ENCODE measurements at regions not wholly inside any gene's neighbourhood (a gene's known extent, or its start where the extent isn't known, plus 50 kb on each side); places are given as distances from the start of the nearest gene placed in this dataset.
"Not testable (repeated sequence)": the region's sequence is repeated elsewhere in the genome, so short reads cannot be mapped to it uniquely, and the experiment has no call there.

- no peaks in the 10 kb centered on the region for H3K4me1 Mint-ChIP-seq
- Histone ChIP-seq H3K27ac (ENCODE audit: low read depth, low read length) (no peak overlapping the region), H3K4me1 (ENCODE audit: control insufficient read depth in 2 of 2, insufficient read depth in 2 of 2, low read length in 2 of 2) (no peaks in the 10 kb centered on the region), H3K36me3 (ENCODE audit: control insufficient read depth in 2 of 3, insufficient read depth in 3 of 3, low read length in 3 of 3) (no peaks in the 10 kb centered on the region), H3K4me3 (ENCODE audit: low read length) (no peak overlapping the region), H3K27me3 (ENCODE audit: control insufficient read depth in 2 of 2, insufficient read depth in 2 of 2, low read length in 2 of 2) (no peaks in the 10 kb centered on the region), H3K9me3 (ENCODE audit: control insufficient read depth in 2 of 3, low read length in 3 of 3) (no peaks in the 10 kb centered on the region)
- peaks cover 0 to 5% (median 0%) of the 10 kb centered on the region in 11 donors for H3K9me3 Mint-ChIP-seq
- no peak for DNase-seq
- H3K36me3 Mint-ChIP-seq: no peaks in the 10 kb centered on the region
- POLR2A ChIA-PET: no interaction called here
- CTCF ChIA-PET: interaction anchor here (0.9 kb wide), 1 partner anchor 10 kb away, joined by 3 read pairs; no protein-coding TSS in a partner anchor
- H3K27me3 Mint-ChIP-seq: peaks cover 0 to 8% (median 0%) of the 10 kb centered on the region in 5 donors
- no peak for ATAC-seq
- H3K4me3 Mint-ChIP-seq: no peak overlapping the region
- H3K27ac Mint-ChIP-seq: no peak overlapping the region
- intact Hi-C loops (cut with micrococcal nuclease): no loop called here
Measured at GRCh38 chr10:84755311-84755710, 426.9 kb downstream of the CCSER2 start.

- H3K27ac Mint-ChIP-seq; H3K27me3 ChIP-seq (ENCODE audit: control insufficient read depth in 2 of 2, insufficient read depth in 2 of 2, low read length in 2 of 2); H3K9me3 ChIP-seq (ENCODE audit: control insufficient read depth in 2 of 3, low read length in 3 of 3); H3K9me3 Mint-ChIP-seq; H3K27me3 Mint-ChIP-seq; H3K4me1 Mint-ChIP-seq; H3K4me3 ChIP-seq (ENCODE audit: low read length); CTCF ChIA-PET; POLR2A ChIA-PET; DNase-seq; H3K4me1 ChIP-seq (ENCODE audit: control insufficient read depth in 2 of 2, insufficient read depth in 2 of 2, low read length in 2 of 2); intact Hi-C loops (cut with micrococcal nuclease); H3K27ac ChIP-seq (ENCODE audit: low read depth, low read length); H3K36me3 ChIP-seq (ENCODE audit: control insufficient read depth in 2 of 3, insufficient read depth in 3 of 3, low read length in 3 of 3); H3K4me3 Mint-ChIP-seq; ATAC-seq; H3K36me3 Mint-ChIP-seq: not testable (repeated sequence)
Measured at GRCh38 chr10:84756653-84757052, 428.3 kb downstream of the CCSER2 start.

GRCh38 chr10:84761994-84762614 lies 433.7 kb downstream of the CCSER2 start:
- H3K27ac Mint-ChIP-seq; DNase-seq; H3K9me3 ChIP-seq (ENCODE audit: control insufficient read depth in 2 of 3, low read length in 3 of 3); H3K36me3 ChIP-seq (ENCODE audit: control insufficient read depth in 2 of 3, insufficient read depth in 3 of 3, low read length in 3 of 3); H3K27ac ChIP-seq (ENCODE audit: low read depth, low read length); H3K4me1 ChIP-seq (ENCODE audit: control insufficient read depth in 2 of 2, insufficient read depth in 2 of 2, low read length in 2 of 2); H3K4me3 Mint-ChIP-seq; H3K36me3 Mint-ChIP-seq; intact Hi-C loops (cut with micrococcal nuclease); H3K27me3 Mint-ChIP-seq; H3K4me1 Mint-ChIP-seq; H3K9me3 Mint-ChIP-seq; POLR2A ChIA-PET; CTCF ChIA-PET; H3K4me3 ChIP-seq (ENCODE audit: low read length); H3K27me3 ChIP-seq (ENCODE audit: control insufficient read depth in 2 of 2, insufficient read depth in 2 of 2, low read length in 2 of 2); ATAC-seq: not testable (repeated sequence)

GRCh38 chr10:84762754-84763394 lies 434.5 kb downstream of the CCSER2 start:
- no peak overlapping the region for H3K27ac Mint-ChIP-seq
- no peaks in the 10 kb centered on the region for H3K27me3 ChIP-seq (ENCODE audit: control insufficient read depth in 2 of 2, insufficient read depth in 2 of 2, low read length in 2 of 2)
- H3K27me3 Mint-ChIP-seq: peaks cover 0 to 12% (median 0%) of the 10 kb centered on the region in 5 donors
- DNase-seq (no peak), ATAC-seq (no peak)
- H3K4me1 Mint-ChIP-seq: peaks cover 0 to under 1% (median 0%) of the 10 kb centered on the region in 7 donors
- H3K36me3 ChIP-seq (ENCODE audit: control insufficient read depth in 2 of 3, insufficient read depth in 3 of 3, low read length in 3 of 3): no peaks in the 10 kb centered on the region
- no peaks in the 10 kb centered on the region for H3K4me1 ChIP-seq (ENCODE audit: control insufficient read depth in 2 of 2, insufficient read depth in 2 of 2, low read length in 2 of 2)
- H3K9me3 ChIP-seq (ENCODE audit: control insufficient read depth in 2 of 3, low read length in 3 of 3): no peaks in the 10 kb centered on the region
- POLR2A ChIA-PET: no interaction called here
- peaks cover 0 to 7% (median 0%) of the 10 kb centered on the region in 11 donors for H3K9me3 Mint-ChIP-seq
- H3K4me3 ChIP-seq (ENCODE audit: low read length): no peak overlapping the region
- H3K4me3 Mint-ChIP-seq: no peak overlapping the region
- H3K36me3 Mint-ChIP-seq: no peaks in the 10 kb centered on the region
- intact Hi-C loops (cut with micrococcal nuclease): no loop called here
- CTCF ChIA-PET: no interaction called here
- H3K27ac ChIP-seq (ENCODE audit: low read depth, low read length): no peak overlapping the region

- Histone ChIP-seq H3K36me3 (ENCODE audit: control insufficient read depth in 2 of 3, insufficient read depth in 3 of 3, low read length in 3 of 3) (no peaks in the 10 kb centered on the region), H3K27ac (ENCODE audit: low read depth, low read length) (no peak overlapping the region), H3K4me1 (ENCODE audit: control insufficient read depth in 2 of 2, insufficient read depth in 2 of 2, low read length in 2 of 2) (no peaks in the 10 kb centered on the region), H3K9me3 (ENCODE audit: control insufficient read depth in 2 of 3, low read length in 3 of 3) (no peaks in the 10 kb centered on the region), H3K4me3 (ENCODE audit: low read length) (no peak overlapping the region), H3K27me3 (ENCODE audit: control insufficient read depth in 2 of 2, insufficient read depth in 2 of 2, low read length in 2 of 2) (no peaks in the 10 kb centered on the region)
- peaks cover 0 to 12% (median 0%) of the 10 kb centered on the region in 5 donors for H3K27me3 Mint-ChIP-seq
- peaks cover 0 to 1% (median 0%) of the 10 kb centered on the region in 7 donors for H3K4me1 Mint-ChIP-seq
- no peak overlapping the region for H3K27ac Mint-ChIP-seq
- H3K4me3 Mint-ChIP-seq: no peak overlapping the region
- intact Hi-C loops (cut with micrococcal nuclease): no loop called here
- ATAC-seq: no peak
- ChIA-PET CTCF (no interaction called here), POLR2A (no interaction called here)
- H3K36me3 Mint-ChIP-seq: no peaks in the 10 kb centered on the region
- H3K9me3 Mint-ChIP-seq: peaks cover 0 to 9% (median 0%) of the 10 kb centered on the region in 11 donors
- no peak for DNase-seq
Measured at GRCh38 chr10:84763965-84764364, 435.6 kb downstream of the CCSER2 start.

GRCh38 chr10:84765086-84765485 lies 436.7 kb downstream of the CCSER2 start:
- no peaks in the 10 kb centered on the region for H3K4me1 ChIP-seq (ENCODE audit: control insufficient read depth in 2 of 2, insufficient read depth in 2 of 2, low read length in 2 of 2)
- Mint-ChIP-seq H3K27ac (no peak overlapping the region), H3K4me3 (no peak overlapping the region), H3K36me3 (no peaks in the 10 kb centered on the region), H3K4me1 (peaks cover 0 to 1% (median 0%) of the 10 kb centered on the region in 7 donors), H3K27me3 (peaks cover 0 to 16% (median 0%) of the 10 kb centered on the region in 5 donors), H3K9me3 (peaks cover 0 to 9% (median 0%) of the 10 kb centered on the region in 11 donors)
- H3K9me3 ChIP-seq (ENCODE audit: control insufficient read depth in 2 of 3, low read length in 3 of 3): no peaks in the 10 kb centered on the region
- H3K4me3 ChIP-seq (ENCODE audit: low read length): no peak overlapping the region
- no peak for ATAC-seq
- no peaks in the 10 kb centered on the region for H3K27me3 ChIP-seq (ENCODE audit: control insufficient read depth in 2 of 2, insufficient read depth in 2 of 2, low read length in 2 of 2)
- H3K36me3 ChIP-seq (ENCODE audit: control insufficient read depth in 2 of 3, insufficient read depth in 3 of 3, low read length in 3 of 3): no peaks in the 10 kb centered on the region
- intact Hi-C loops (cut with micrococcal nuclease): no loop called here
- CTCF ChIA-PET: interaction anchor here (1.0 kb wide), 1 partner anchor 9 kb away, joined by 3 read pairs; no protein-coding TSS in a partner anchor
- DNase-seq: no peak
- H3K27ac ChIP-seq (ENCODE audit: low read depth, low read length): no peak overlapping the region
- POLR2A ChIA-PET: no interaction called here

GRCh38 chr10:84765656-84766055 lies 437.3 kb downstream of the CCSER2 start:
- ATAC-seq (no peak), DNase-seq (no peak)
- Mint-ChIP-seq H3K9me3 (peaks cover 0 to 9% (median 0%) of the 10 kb centered on the region in 11 donors), H3K4me3 (no peak overlapping the region), H3K36me3 (no peaks in the 10 kb centered on the region), H3K27me3 (peaks cover 0 to 16% (median 0%) of the 10 kb centered on the region in 5 donors), H3K27ac (peak overlapping the region in 1 of 9 donors; percentile 4), H3K4me1 (peaks cover 0 to 1% (median 0%) of the 10 kb centered on the region in 7 donors)
- intact Hi-C loops (cut with micrococcal nuclease): no loop called here
- H3K9me3 ChIP-seq (ENCODE audit: control insufficient read depth in 2 of 3, low read length in 3 of 3): no peaks in the 10 kb centered on the region
- POLR2A ChIA-PET: no interaction called here
- H3K27ac ChIP-seq (ENCODE audit: low read depth, low read length): no peak overlapping the region
- H3K4me1 ChIP-seq (ENCODE audit: control insufficient read depth in 2 of 2, insufficient read depth in 2 of 2, low read length in 2 of 2): no peaks in the 10 kb centered on the region
- no peak overlapping the region for H3K4me3 ChIP-seq (ENCODE audit: low read length)
- no peaks in the 10 kb centered on the region for H3K27me3 ChIP-seq (ENCODE audit: control insufficient read depth in 2 of 2, insufficient read depth in 2 of 2, low read length in 2 of 2)
- CTCF ChIA-PET: interaction anchor here (1.0 kb wide), 1 partner anchor 10 kb away, joined by 3 read pairs; no protein-coding TSS in a partner anchor
- no peaks in the 10 kb centered on the region for H3K36me3 ChIP-seq (ENCODE audit: control insufficient read depth in 2 of 3, insufficient read depth in 3 of 3, low read length in 3 of 3)

Data from naive thymus-derived CD4-positive, alpha-beta T cell (primary cell).